BE2C (cell line): ENCODE measurements at regions not wholly inside any gene's neighbourhood (a gene's known extent, or its start where the extent isn't known, plus 50 kb on each side); places are given as distances from the start of the nearest gene placed in this dataset.

Experiments
- DNase-seq: peaks from one replicate; pipeline ENCODE4 v3.0.0-alpha.2; 2020
- H3K27me3 ChIP-seq: fragments of 250-450 bp; sonication (Bioruptor Pico); 2 replicates; pipeline ENCODE4 v1.5.1; 2020; ENCODE audit warnings: mild to moderate bottlenecking
- H3K36me3 ChIP-seq: fragments of 250-450 bp; sonication (Bioruptor Pico); 2 replicates; pipeline ENCODE4 v1.5.1; 2020; ENCODE audit warnings: mild to moderate bottlenecking
- H3K4me1 ChIP-seq: fragments of 250-450 bp; sonication (Bioruptor Pico); 2 replicates; pipeline ENCODE4 v1.5.1; 2020
- H3K4me3 ChIP-seq: 2 replicates; pipeline ENCODE4 v1.5.1; 2011; ENCODE audit warnings: low read depth, low read length
- H3K9me3 ChIP-seq: fragments of 250-450 bp; sonication (Bioruptor Pico); 2 replicates; pipeline ENCODE4 v1.5.1; 2020
- TF ChIP-seq, protein P1 (sequence below): IDR thresholded peaks from 2 replicates; pipeline ENCODE4 v1.5.1; 2012; ENCODE audit warnings: mild to moderate bottlenecking, low read depth, low read length

DNA sequence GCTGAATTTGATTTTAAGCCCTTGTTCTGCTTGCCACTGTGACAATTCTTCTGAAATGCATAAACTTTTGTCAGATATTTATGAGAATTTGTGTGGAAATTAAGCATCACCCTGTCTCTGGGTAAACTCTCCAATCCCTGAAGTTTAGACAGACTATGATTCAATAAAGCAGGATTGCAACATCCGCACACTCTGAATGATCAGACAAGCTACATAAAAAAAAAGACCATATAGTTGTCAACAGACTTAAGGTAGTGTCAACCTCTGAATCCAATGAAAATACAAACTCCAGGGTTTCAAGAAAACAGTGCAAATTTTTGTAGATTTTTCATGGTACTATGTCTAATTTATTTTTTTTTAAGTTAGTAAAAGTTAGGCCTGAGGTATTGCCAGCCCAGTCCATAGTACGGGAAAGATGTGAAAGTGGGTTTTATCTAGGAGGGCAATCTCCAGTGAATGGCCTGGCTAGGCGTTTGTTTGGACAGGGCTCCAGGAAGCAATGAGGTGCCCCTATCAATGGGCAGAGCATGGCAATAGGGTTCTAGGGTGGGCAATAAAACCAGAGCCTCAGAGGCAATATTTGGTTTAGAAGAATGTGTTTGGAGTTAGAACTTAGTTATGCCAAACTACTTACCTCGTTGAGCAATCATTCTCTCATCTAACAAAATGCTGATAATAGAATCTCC lies 762.6 kb upstream of the SEMA6A start:
- TF ChIP-seq, protein P1, sequence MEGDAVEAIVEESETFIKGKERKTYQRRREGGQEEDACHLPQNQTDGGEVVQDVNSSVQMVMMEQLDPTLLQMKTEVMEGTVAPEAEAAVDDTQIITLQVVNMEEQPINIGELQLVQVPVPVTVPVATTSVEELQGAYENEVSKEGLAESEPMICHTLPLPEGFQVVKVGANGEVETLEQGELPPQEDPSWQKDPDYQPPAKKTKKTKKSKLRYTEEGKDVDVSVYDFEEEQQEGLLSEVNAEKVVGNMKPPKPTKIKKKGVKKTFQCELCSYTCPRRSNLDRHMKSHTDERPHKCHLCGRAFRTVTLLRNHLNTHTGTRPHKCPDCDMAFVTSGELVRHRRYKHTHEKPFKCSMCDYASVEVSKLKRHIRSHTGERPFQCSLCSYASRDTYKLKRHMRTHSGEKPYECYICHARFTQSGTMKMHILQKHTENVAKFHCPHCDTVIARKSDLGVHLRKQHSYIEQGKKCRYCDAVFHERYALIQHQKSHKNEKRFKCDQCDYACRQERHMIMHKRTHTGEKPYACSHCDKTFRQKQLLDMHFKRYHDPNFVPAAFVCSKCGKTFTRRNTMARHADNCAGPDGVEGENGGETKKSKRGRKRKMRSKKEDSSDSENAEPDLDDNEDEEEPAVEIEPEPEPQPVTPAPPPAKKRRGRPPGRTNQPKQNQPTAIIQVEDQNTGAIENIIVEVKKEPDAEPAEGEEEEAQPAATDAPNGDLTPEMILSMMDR, result no peak
- no peaks in the 10 kb centered on the region for H3K9me3 ChIP-seq
- no peak for DNase-seq
- no peaks in the 10 kb centered on the region for H3K36me3 ChIP-seq
- no peaks in the 10 kb centered on the region for H3K27me3 ChIP-seq
- peaks cover 7% of the 10 kb centered on the region; the same call in 1 of the 2 replicates for H3K4me1 ChIP-seq
- H3K4me3 ChIP-seq, result no peak overlapping the region

DNA sequence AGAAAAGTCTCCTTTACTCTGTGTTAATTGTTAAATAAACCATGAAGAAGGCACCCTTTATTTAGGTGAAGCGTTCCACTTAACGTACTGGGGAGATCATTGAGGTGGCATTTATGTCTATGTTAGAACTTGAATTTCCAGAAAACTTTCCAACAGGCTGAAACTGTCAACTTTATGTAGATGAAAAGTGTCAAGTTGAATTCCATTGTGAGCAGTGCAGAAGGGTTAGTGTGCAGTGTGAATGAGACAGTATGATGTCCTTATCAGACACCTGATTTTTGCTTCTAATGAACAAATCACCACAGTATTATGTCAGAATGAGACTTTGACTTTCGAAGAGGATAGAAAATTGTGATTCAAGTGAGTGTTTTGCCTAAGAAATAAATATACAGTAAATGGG lies 761.6 kb upstream of the SEMA6A start:
- Histone ChIP-seq H3K9me3 (no peaks in the 10 kb centered on the region), H3K36me3 (no peaks in the 10 kb centered on the region), H3K4me3 (no peak overlapping the region), H3K4me1 (peaks cover 7% of the 10 kb centered on the region; the same call in 1 of the 2 replicates), H3K27me3 (no peaks in the 10 kb centered on the region)
- DNase-seq, result no peak
- TF ChIP-seq, protein P1, result no peak

DNA sequence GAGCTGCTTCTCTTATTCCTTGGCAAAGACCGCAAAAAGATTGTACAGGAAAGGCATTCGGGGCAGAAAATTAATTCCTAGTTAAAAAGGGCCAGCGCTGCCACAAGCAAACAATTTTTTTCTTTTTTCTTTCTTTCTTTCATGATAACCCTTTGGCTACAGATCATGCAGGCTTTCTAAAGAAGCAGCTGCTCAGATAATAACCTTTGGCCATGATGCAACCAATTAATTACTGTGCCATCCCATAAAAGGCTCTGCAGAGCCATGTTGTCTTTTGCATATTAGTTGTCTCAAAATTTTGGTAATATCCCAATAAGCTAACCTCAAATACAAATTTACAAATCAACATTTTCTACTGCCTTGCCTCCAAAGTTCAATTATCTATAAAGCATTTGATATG lies 758.4 kb upstream of the SEMA6A start:
- Histone ChIP-seq H3K4me3 (no peak overlapping the region), H3K36me3 (no peaks in the 10 kb centered on the region), H3K9me3 (no peaks in the 10 kb centered on the region), H3K4me1 (peaks cover 7% of the 10 kb centered on the region; the same call in 1 of the 2 replicates), H3K27me3 (no peaks in the 10 kb centered on the region)
- DNase-seq, result no peak
- TF ChIP-seq, protein P1, result no peak

DNA sequence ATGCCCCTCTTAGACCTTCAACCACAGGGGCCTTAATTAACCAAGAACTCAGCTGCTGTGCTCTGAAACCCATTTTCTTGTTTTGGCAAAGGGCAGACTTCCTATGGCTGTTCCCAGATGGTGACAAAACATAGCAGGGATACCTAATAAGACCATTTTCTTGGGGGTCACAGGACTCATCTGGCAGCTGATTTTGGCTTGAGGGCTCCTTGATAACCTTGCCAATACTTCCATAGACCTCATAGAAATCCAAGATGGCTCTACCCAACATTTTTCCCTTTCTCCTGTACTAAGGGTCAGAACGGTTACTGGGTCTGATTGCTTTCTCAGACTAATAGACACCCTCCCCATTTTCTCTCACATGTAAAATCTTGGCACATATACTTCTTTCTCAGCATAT lies 757.7 kb upstream of the SEMA6A start:
- Histone ChIP-seq H3K4me1 (peaks cover 4% of the 10 kb centered on the region; the same call in 1 of the 2 replicates), H3K4me3 (no peak overlapping the region), H3K36me3 (no peaks in the 10 kb centered on the region), H3K27me3 (no peaks in the 10 kb centered on the region), H3K9me3 (no peaks in the 10 kb centered on the region)
- TF ChIP-seq, protein P1, result no peak
- DNase-seq, result no peak

DNA sequence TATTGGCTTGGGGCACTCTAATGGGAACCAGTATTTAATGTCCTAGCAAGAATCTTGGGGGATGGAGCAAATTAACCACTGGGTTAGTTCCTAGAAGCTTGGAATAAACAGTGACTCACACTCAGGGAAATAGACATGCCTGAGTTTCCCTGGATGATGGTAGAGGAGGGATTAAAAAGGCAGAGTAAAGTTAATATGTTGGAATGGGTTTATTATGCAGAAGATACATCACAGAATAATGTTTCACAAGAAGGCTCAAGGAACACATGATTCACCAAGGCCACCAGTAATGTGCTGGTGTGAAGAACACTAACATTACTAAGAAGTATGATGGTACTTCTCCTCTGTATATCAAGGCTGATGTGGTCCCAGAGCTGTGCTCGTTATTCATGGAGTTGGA lies 752.9 kb upstream of the SEMA6A start:
- H3K27me3 ChIP-seq, result no peaks in the 10 kb centered on the region
- DNase-seq, result no peak
- H3K4me3 ChIP-seq, result no peak overlapping the region
- TF ChIP-seq, protein P1, result no peak
- no peaks in the 10 kb centered on the region for H3K9me3 ChIP-seq
- H3K4me1 ChIP-seq, result peaks cover 2% of the 10 kb centered on the region; the same call in 1 of the 2 replicates
- no peaks in the 10 kb centered on the region for H3K36me3 ChIP-seq

DNA sequence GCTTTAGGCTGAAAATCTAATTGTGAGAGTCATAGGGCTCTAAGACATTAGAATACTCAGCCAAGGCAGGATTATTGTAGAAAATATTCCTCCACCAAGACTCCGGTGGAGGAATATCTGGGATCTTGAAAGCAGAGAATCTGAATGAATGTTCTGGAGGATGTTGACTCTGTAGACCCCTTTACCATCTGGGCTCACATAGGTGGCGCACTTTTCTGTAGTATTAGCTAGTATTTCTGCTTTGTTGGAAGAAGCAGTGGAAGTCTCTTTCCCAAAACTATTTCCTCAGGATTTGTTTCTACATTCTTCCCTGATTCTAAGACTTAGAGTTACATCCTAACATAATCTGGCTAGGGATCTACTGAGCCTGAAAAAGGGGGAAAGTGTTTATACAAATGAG lies 752.4 kb upstream of the SEMA6A start:
- TF ChIP-seq, protein P1, result peak; percentile 20; the same call in 1 of the 2 replicates
- no peak for DNase-seq
- no peaks in the 10 kb centered on the region for H3K4me1 ChIP-seq
- no peaks in the 10 kb centered on the region for H3K36me3 ChIP-seq
- no peaks in the 10 kb centered on the region for H3K9me3 ChIP-seq
- H3K4me3 ChIP-seq, result no peak overlapping the region
- no peaks in the 10 kb centered on the region for H3K27me3 ChIP-seq
